ENCODE measurements at regions not wholly inside any gene's neighbourhood (a gene's known extent, or its start where the extent isn't known, plus 50 kb on each side); places are given as distances from the start of the nearest gene placed in this dataset.
"Not testable (repeated sequence)": the region's sequence is repeated elsewhere in the genome, so short reads cannot be mapped to it uniquely, and the experiment has no call there.

GRCh38 chr2:175605640-175606009, 396.4 kb downstream of the LNPK start:
- no peak for DNase-seq

- DNase-seq, result no peak
Observed at GRCh38 chr2:175601969-175602368, 400.1 kb downstream of the LNPK start.

GRCh38 chr2:175599966-175600831, 401.9 kb downstream of the LNPK start:
- DNase-seq, result peak; percentile 83

- DNase-seq, result peak; percentile 29
Observed at GRCh38 chr2:175597286-175597685, 404.8 kb downstream of the LNPK start.

GRCh38 chr2:175595139-175595538, 406.9 kb downstream of the LNPK start:
- DNase-seq, result no peak

- not testable (repeated sequence) for DNase-seq
Observed at GRCh38 chr2:175593686-175594525, 408.2 kb downstream of the LNPK start.

GRCh38 chr2:175588213-175588612, 406.7 kb upstream of the ATP5MC3 start:
- not testable (repeated sequence) for DNase-seq

GRCh38 chr2:175585496-175585895, 404.0 kb upstream of the ATP5MC3 start:
- DNase-seq, result no peak

- DNase-seq, result no peak
Observed at GRCh38 chr2:175580652-175581051, 399.1 kb upstream of the ATP5MC3 start.

GRCh38 chr2:175579646-175580045, 398.1 kb upstream of the ATP5MC3 start:
- DNase-seq, result no peak

GRCh38 chr2:175577368-175577970, 396.0 kb upstream of the ATP5MC3 start:
- DNase-seq, result no peak

- no peak for DNase-seq
Observed at GRCh38 chr2:175576875-175577274, 395.4 kb upstream of the ATP5MC3 start.

- no peak for DNase-seq
Observed at GRCh38 chr2:175576270-175576669, 394.8 kb upstream of the ATP5MC3 start.

GRCh38 chr2:175575346-175576258, 394.1 kb upstream of the ATP5MC3 start:
- DNase-seq, result no peak

GRCh38 chr2:175574069-175574468, 392.6 kb upstream of the ATP5MC3 start:
- no peak for DNase-seq

- DNase-seq, result no peak
Observed at GRCh38 chr2:175571078-175571653, 389.7 kb upstream of the ATP5MC3 start.

GRCh38 chr2:175568109-175568730, 386.7 kb upstream of the ATP5MC3 start:
- DNase-seq, result no peak

GRCh38 chr2:175567435-175568061, 386.0 kb upstream of the ATP5MC3 start:
- peak; percentile 3 for DNase-seq

GRCh38 chr2:175560521-175561169, 379.1 kb upstream of the ATP5MC3 start:
- DNase-seq, result no peak

- no peak for DNase-seq
Observed at GRCh38 chr2:175559613-175560012, 378.1 kb upstream of the ATP5MC3 start.
